Limb (tissue), 2 donors: ENCODE measurements at regions not wholly inside any gene's neighbourhood (a gene's known extent, or its start where the extent isn't known, plus 50 kb on each side); places are given as distances from the start of the nearest gene placed in this dataset.
A peak's percentile ranks its signal among the peaks of the same experiment; 100 is the strongest.

Source experiments
- DNase-seq, 2 donors: peaks; one replicate each; pipeline ENCODE4 v3.0.0-alpha.2; 2016; ENCODE audit errors: extremely low spot score in 2 of 2

- no peak for DNase-seq
Observed at GRCh38 chr9:91066856-91067255, 265.2 kb downstream of the SYK start.

DNA sequence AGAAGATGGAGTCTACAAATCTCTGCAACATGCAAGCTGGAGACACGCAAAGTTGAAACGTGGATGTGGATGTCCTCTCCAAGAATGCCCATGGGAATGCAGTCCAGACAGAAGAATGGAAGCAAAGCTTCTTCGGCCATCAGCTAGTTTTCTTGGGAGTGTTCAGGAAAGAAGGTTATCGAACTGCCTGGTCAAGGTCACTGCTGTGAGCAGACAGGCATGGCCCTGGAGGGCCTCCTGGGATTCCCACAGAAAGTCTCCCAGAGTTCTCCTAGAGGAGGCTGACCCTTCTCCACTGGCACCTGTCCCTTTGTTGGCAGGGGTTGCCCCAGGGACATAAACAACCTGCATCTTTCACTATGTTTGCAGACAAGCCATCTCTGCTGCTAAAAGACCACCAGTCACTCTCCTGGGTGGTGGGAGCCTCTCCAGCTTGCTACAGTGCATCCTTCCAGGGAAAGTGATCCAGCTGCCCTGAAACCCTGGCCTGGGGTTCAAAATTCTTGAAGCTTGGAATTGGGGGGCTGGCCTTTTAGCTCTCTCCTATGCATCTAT, 265.8 kb downstream of the SYK start:
- DNase-seq: no peak

DNA sequence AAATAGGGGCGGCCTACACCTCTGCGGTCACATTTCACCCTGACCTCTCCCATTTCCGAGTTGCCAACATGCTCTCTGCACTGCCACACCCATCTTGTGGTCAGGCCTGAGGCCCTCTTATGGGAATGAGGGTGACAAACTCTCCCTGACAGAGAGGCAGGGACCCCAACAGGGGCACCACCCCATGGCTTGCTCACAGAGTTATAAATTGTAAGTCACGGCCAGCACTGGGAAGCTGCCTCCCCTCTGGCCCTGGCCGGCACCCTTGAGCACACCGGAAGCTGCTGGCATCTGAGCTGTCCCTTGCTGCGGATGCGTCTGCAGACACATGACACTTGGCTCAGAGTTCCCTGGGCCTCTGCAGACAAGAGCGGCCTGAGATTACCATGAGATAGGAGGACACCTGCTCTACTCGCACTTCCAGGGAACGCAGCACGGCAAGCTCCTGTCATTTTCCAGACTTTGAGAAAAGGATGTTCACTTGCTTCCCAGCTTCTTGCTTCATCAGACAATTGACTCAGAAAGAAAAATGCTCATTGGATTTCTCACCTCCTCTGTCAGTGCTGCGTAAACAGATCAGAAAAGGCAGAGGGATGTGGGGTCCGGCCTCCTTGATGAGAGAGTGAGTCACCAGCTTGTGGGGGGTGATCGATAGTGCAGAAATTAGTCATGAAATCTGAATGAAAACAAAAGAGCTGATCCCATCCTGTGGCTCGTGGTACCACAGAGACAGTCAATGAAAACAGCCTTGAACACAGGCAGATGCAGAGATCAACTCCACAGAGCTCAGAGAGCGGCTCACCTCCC, 269.8 kb downstream of the SYK start:
- no peak for DNase-seq

- no peak for DNase-seq
Observed at GRCh38 chr9:91073049-91073810, 271.6 kb downstream of the SYK start.

- DNase-seq: no peak
Observed at GRCh38 chr9:91073811-91074771, 272.5 kb downstream of the SYK start.

GRCh38 chr9:91074866-91075265, 273.2 kb downstream of the SYK start:
- no peak for DNase-seq

GRCh38 chr9:91075279-91075678, 273.7 kb downstream of the SYK start:
- no peak for DNase-seq

DNA sequence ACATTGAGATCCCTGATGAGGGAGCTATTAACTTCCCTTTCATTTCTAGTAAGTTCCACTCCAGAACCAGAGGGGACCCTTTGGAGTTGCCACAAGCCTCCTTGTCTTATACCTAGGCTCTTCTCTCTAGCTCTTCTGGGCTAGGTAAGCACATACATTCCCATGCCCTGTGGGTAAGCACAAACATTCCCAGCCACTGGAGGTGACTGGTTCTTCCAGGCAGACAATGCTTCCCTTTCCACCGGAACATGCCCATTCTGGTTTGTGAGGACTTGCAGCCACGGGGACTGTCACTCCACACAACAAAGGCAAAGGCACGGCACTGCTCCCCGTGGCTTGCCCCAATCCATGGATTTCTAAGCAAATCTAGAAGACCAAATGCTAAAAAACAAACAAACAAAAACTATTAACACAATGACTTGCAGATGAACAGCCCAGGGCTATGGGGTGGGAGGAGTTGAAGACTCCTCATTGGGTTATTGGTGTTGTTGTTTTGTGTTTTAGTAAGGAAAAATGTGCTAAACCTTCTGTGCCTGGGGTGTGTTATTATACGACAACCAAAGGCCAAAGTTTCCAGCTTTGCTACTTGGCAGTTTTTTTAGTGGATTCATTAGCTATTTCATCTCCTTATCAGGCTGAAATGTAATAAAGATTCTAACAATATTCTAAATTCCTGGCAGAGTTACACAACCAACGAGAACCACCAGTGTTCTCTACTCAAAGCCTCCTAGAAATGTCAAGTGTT, 276.2 kb downstream of the SYK start:
- no peak for DNase-seq

- no peak for DNase-seq
Observed at GRCh38 chr9:91078369-91078695, 276.7 kb downstream of the SYK start.

DNA sequence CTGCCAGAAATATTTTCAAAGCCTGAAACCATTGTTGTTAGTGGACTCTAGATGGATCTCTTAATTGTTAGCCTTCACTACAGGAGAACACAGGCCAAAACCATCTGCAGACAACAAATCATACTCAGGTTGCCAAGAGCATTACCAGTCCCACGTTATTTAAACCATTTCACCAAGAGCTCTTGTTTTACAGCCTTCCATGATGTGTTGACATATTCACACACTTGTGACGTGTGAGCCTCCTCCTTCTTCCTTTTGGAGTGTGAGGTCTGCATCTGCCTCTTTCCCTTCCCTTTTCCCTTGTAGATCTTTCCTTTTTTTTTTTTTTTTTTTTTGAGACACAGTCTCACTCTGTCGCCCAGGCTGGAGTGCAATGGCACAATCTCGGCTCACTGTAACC, 279.0 kb downstream of the AUH start:
- DNase-seq: no peak

DNA sequence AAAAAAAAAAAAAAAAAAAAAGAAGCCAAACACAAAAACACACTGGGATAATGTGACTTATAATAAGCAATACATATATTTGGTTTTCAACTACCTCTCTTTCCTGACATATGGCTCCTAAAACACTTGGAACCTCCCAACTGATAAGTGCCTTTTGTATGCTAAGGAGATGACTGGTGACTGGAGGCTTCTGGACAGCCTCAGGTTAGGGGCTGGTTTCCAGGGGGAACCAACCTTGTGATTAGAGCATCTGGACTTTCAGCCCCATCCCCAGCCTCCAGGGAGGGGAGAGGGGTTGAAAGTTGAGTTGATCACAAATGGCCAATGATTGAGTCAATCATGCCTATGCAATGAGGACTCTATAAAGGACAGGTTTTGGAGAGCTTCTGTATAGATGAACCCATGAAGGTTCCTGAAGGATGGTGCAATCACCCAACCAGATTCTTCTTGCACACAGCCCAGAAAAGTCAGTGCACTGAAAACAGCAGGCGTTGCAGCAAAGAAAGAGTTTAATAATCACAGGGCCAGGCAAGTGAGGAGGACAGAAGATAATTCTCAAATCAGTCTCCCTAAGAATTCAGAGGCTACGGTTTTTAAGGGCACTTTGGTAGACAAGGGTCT, 276.7 kb downstream of the AUH start:
- DNase-seq: no peak

GRCh38 chr9:91085517-91086291, 276.0 kb downstream of the AUH start:
- DNase-seq: no peak

DNA sequence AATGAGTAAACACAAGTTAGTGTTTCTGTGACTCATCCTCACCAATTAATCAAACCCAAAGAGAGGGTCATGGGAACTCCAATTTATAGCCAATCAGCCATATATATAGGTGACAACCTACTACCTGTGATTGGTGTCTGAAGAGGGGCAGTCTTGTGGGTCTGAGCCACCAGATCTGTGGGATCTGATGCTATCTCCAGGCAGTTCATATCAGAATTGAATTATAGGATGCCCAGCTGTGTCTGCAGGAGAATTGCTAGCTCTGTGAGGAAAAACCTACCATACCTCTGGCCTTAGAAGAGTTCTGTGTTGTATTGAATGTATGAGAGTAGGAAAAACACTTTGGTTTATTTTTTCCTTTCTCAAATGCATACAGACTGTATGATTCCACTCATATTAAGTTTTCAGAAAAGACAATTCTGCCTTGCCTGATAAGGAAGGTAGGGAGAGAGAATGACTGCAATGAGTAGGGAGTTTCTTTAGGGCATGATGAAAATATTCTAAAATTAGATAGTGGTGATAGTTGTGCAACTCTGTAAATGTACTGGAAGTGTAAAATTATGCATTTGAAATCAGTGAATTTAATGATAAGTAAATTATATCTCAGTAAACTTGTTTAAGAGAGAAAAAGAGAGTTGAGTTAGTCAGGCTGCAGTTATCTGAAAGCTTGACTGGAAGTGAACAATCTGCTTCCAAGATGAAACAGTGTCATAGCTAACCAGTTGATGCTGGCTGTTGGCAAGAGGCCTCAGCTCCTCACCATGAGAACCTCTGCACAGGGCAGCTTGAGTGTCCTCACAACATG, 274.9 kb downstream of the AUH start:
- DNase-seq: no peak

DNA sequence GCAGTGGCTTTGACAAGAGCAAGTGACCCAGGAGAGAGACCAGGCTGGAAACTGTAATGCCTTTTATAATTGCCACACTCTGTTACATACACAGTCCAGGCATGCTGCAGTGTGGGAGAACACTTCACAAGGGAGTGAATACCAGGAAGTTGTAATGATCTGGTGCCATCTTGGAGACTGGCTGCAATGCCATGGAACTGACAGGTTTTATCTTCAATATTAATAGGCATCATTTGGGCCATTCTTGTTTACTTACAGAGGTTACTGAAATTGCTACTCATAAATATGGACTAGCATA, 274.3 kb downstream of the AUH start:
- DNase-seq: no peak

DNA sequence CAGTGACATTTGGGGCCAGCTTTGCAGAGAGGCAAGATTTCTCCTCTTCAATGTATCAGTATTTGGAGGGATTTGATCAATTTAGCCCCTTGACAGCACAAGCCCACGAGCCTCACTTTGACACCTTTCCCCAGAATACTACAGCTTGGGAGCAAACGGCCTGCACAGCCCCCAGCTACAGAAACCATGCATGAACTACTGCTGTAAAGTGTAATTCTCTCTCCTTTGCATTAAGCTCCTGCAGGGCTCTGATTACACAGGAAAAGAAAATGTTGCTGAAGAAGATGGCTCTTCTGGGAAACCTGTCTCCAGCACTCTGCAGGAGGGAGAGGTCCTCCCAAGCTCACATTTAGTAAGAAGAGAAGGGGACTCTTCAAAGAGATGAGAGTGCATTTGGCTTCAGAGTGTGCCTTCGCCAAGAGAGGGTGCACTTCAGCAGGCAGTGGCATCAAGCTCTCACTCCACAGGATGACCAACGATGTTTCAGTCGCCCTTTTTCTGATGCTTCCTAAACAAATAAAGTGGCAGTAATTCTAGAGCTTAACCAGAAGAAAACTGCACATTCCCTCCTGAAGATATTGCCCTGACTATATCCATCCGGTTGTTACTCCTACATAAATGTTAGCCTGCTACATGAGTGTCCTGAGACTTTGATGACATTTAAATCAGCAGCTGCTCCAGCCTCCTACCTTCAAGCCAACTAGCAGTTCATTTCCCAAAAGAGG, 272.2 kb downstream of the AUH start:
- DNase-seq: peak in 1 of 2 donors; percentile 12

DNA sequence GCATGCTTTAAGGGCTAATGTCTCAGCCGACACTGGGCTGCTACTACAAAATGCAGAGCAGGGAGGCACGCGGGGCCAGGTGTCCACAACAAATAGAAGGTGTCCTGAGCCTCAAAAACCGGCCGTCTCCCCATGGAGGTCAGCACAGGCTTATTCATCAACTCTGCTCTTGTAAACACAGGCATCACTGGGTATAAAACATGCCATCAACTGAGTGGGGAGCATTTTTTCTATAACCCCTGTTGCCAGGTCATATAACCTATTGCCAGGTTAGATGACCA, 271.6 kb downstream of the AUH start:
- no peak for DNase-seq

DNA sequence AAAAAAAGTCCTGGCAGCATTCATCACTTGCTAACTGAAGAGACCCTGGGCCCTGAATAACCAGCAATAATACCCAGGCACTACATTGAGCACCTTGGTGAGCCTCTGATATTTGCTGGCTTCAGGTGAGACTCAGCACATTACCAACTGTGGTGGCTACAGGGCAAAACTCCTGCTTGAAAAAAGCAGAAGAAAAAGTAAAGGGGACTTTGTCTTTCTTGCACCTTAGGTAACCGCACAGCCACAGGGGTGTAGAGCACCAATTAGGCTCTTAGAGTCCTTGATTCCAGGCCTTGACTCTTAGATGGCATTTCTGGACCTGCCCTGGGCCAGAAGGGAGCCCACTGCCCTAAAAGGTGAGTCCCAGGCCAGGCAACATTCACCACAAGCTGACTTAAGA, 269.5 kb downstream of the AUH start:
- no peak for DNase-seq

GRCh38 chr9:91094324-91095088, 267.2 kb downstream of the AUH start:
- DNase-seq: no peak
